ENCODE measurements at regions not wholly inside any gene's neighbourhood (a gene's known extent, or its start where the extent isn't known, plus 50 kb on each side); places are given as distances from the start of the nearest gene placed in this dataset.

DNA sequence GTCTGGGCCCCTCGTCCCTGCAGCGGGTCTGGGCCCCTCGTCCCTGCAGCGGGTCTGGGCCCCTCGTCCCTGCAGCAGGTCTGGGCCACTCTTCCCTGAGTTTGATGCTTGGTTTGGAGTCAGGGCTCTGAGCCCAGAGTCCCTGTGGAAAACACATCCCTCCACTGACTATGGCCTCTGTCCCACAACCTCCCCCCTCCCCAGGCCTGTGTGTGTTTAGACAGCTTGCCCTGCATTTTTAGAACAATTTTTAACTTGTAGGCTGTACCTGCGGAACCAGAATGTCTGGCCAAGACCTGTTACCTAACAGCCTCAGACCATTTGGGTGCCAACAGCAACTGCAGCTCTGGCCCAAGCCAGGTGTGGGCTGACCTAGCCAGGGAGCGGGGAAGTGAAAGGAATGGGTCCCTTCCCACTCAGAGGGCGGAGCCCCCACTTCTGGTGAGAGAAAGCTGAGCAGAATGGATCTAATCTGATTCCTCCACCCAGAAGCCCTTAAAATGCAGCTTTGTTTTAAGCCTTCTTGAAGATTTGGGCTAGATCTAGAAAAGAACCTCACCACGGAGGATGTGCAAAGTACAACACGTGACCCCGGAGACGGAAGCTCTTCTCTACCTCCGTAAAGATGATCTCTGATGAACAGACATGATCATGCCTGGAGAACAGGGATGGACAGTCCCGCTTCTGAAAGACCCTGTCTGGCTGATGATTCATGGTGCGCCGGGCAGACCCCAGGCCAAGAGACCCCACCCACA, 60.5 kb upstream of the TFRC start (continued):
- TF ChIP-seq, protein P1, sequence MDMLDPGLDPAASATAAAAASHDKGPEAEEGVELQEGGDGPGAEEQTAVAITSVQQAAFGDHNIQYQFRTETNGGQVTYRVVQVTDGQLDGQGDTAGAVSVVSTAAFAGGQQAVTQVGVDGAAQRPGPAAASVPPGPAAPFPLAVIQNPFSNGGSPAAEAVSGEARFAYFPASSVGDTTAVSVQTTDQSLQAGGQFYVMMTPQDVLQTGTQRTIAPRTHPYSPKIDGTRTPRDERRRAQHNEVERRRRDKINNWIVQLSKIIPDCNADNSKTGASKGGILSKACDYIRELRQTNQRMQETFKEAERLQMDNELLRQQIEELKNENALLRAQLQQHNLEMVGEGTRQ (CRISPR knock-in tag; IDR thresholded peaks at IDR 0.05) = peak; percentile 89
- TF ChIP-seq, protein P2, sequence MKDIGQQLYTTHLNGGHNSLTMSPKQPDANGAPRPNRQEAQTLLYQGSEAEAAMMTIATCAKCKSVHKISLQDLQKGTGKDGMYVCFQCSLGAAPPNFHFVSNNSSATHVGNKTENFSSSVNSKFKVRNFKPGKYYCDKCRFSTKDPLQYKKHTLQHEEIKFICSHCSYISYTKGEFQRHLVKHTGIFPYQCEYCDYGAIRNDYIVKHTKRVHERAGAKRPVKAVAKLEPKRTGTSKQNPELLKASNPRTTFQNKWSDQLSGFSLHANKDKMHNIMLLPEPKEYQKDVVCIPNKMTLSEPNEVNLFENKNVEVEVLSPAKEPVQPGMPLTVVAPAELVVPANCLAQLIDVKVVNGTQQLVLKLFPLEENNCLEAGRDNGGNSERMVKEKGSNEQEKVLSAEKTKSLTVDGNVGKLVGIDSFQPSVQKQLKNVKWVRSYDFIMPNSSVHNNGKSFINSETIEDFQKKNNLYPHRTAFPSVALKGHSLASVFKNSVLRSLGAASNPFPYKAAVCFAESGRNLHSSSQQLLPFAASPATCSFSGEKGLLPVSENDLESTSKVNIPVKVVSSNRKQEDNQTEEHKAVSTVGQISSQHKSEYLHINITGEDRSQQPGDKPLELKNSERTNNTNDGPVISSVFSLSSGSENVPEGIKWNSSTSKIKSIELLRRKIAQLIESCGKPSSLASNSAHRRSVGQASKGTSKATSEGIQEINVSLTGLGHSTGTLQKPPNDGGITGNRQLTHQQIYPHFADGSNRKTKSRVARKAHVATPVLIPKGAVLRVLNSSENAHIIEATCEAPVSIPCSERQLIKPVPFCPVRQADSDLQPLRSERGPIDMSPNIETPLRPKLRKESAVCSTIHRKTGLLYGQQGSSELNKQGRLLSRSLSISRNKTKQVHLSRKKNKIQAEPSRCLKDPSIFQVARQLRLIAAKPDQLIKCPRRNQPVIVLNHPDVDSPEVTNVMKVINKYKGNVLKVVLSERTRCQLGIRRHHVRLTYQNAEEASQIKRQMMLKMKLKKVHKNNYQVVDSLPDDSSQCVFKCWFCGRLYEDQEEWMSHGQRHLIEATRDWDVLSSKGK (CRISPR knock-in tag; IDR thresholded peaks at IDR 0.05) = no peak
- TF ChIP-seq TOE1 (IDR thresholded peaks at IDR 0.05; ENCODE audit: borderline replicate concordance) (peak; percentile 88; the same call in 1 of the 2 replicates), TOE1 (CRISPR knock-in tag; IDR thresholded peaks at IDR 0.05; ENCODE audit: borderline replicate concordance, low read depth) (no peak), MCM3 (IDR thresholded peaks at IDR 0.05) (no peak), ZNF785 (CRISPR knock-in tag; IDR thresholded peaks at IDR 0.05) (no peak), HDGF (IDR thresholded peaks at IDR 0.05) (0 out of 2 replicates have a peak, but pooled peaks have one; percentile 4), ZFPM2 (CRISPR knock-in tag; IDR thresholded peaks at IDR 0.05) (no peak), ZEB2 (IDR thresholded peaks at IDR 0.05) (0 out of 2 replicates have a peak, but pooled peaks have one; percentile 13), SMAD4 (CRISPR knock-in tag; conservative IDR thresholded peaks at IDR 0.05) (peak; percentile 61; the same call in 1 of the 2 replicates), SAFB2 (IDR thresholded peaks at IDR 0.05; ENCODE audit: borderline replicate concordance, low read depth, low read length, severe bottlenecking) (no peak), STAT5B (CRISPR knock-in tag; IDR thresholded peaks at IDR 0.05) (no peak), GATAD2A (IDR thresholded peaks at IDR 0.05) (0 out of 2 replicates have a peak, but pooled peaks have one; percentile 4), ESRRB (CRISPR knock-in tag; IDR thresholded peaks at IDR 0.05; ENCODE audit: borderline replicate concordance) (no peak), ZSCAN32 (CRISPR knock-in tag; IDR thresholded peaks at IDR 0.05) (0 out of 2 replicates have a peak, but pooled peaks have one; percentile 6), ETV1 (tag; conservative IDR thresholded peaks at IDR 0.05; ENCODE audit: low read depth) (peak; percentile 66), EWSR1 (IDR thresholded peaks at IDR 0.05; ENCODE audit: borderline replicate concordance, low read depth, partially characterized antibody) (no peak), ZNF239 (CRISPR knock-in tag; IDR thresholded peaks at IDR 0.05) (no peak), ZNF668 (CRISPR knock-in tag; IDR thresholded peaks at IDR 0.05) (peak; percentile 14; the same call in 1 of the 2 replicates), PHTF2 (CRISPR knock-in tag; IDR thresholded peaks at IDR 0.05) (no peak; the same call in 1 of the 2 replicates), KDM1A (IDR thresholded peaks at IDR 0.05) (peak in 1 of 2 experiments; percentile 42; a peak in 2 of 4 replicates)
- TF ChIP-seq, protein P3, sequence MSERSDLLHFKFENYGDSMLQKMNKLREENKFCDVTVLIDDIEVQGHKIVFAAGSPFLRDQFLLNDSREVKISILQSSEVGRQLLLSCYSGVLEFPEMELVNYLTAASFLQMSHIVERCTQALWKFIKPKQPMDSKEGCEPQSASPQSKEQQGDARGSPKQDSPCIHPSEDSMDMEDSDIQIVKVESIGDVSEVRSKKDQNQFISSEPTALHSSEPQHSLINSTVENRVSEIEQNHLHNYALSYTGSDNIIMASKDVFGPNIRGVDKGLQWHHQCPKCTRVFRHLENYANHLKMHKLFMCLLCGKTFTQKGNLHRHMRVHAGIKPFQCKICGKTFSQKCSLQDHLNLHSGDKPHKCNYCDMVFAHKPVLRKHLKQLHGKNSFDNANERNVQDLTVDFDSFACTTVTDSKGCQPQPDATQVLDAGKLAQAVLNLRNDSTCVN (CRISPR knock-in tag; IDR thresholded peaks at IDR 0.05) = no peak
- TF ChIP-seq, protein P4, sequence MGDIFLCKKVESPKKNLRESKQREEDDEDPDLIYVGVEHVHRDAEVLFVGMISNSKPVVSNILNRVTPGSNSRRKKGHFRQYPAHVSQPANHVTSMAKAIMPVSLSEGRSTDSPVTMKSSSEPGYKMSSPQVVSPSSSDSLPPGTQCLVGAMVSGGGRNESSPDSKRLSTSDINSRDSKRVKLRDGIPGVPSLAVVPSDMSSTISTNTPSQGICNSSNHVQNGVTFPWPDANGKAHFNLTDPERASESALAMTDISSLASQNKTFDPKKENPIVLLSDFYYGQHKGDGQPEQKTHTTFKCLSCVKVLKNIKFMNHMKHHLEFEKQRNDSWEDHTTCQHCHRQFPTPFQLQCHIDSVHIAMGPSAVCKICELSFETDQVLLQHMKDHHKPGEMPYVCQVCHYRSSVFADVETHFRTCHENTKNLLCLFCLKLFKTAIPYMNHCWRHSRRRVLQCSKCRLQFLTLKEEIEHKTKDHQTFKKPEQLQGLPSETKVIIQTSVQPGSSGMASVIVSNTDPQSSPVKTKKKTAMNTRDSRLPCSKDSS (IDR thresholded peaks at IDR 0.05; ENCODE audit: low read depth, partially characterized antibody) = no peak

Measured in K562 (cell line).